Chondrocyte (in vitro differentiated cells): ENCODE measurements at regions not wholly inside any gene's neighbourhood (a gene's known extent, or its start where the extent isn't known, plus 50 kb on each side); places are given as distances from the start of the nearest gene placed in this dataset.

Source experiments
- DNase-seq: peaks from one replicate; pipeline ENCODE4 v3.0.0; 2021; ENCODE audit warnings: mixed read lengths, low spot score
- H3K27ac Mint-ChIP-seq: one replicate; pipeline ENCODE4 v1.8.0; 2021; ENCODE audit warnings: mild to moderate bottlenecking, moderate library complexity, mixed read lengths; ENCODE audit not compliant: unreplicated experiment
- H3K27me3 Mint-ChIP-seq: 2 replicates; pipeline ENCODE4 v1.8.0; 2021; ENCODE audit warnings: low read depth, mixed read lengths
- H3K36me3 Mint-ChIP-seq: 2 replicates; pipeline ENCODE4 v1.8.0; 2021; ENCODE audit warnings: low read depth, mixed read lengths
- H3K4me1 Mint-ChIP-seq: 2 replicates; pipeline ENCODE4 v1.8.0; 2021; ENCODE audit warnings: low read depth, mild to moderate bottlenecking, mixed read lengths
- H3K4me3 Mint-ChIP-seq: one replicate; pipeline ENCODE4 v1.8.0; 2021; ENCODE audit warnings: mild to moderate bottlenecking, moderate library complexity, mixed read lengths; ENCODE audit not compliant: unreplicated experiment
- H3K9me3 Mint-ChIP-seq: 2 replicates; pipeline ENCODE4 v1.8.0; 2021; ENCODE audit warnings: low read depth, mixed read lengths
- CTCF ChIP-seq: fragments of 200-600 bp; sonication (generic); IDR thresholded peaks from 2 replicates; pipeline ENCODE4 v1.5.0; 2021; ENCODE audit warnings: antibody characterized with exemption, mild to moderate bottlenecking, moderate library complexity

DNA sequence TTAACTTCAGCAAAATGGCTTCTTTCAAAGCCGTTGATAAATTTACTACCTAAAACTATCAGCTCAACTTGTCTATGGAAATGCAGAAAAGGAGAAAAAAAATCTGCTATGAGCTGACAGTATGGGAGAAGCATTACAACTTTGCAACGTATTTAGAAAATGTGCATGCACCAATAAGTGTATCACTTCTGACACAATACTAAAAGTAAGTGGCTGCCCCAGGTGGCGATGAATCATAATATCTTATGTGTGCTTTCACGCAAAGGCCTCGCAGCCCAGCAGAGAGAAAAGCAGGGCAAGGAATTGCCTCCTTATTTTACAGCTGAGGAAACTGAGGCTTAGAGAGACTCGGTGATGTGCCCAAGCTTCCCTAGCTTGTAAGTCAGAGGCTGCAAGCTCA lies 101.8 kb downstream of the SALL1 start:
- Mint-ChIP-seq H3K9me3 (peaks cover 3% of the 10 kb centered on the region), H3K27ac (no peak overlapping the region), H3K27me3 (peaks cover 3% of the 10 kb centered on the region), H3K4me3 (no peak overlapping the region), H3K36me3 (no peaks in the 10 kb centered on the region), H3K4me1 (no peaks in the 10 kb centered on the region)
- TF ChIP-seq CTCF = no peak
- DNase-seq = no peak

DNA sequence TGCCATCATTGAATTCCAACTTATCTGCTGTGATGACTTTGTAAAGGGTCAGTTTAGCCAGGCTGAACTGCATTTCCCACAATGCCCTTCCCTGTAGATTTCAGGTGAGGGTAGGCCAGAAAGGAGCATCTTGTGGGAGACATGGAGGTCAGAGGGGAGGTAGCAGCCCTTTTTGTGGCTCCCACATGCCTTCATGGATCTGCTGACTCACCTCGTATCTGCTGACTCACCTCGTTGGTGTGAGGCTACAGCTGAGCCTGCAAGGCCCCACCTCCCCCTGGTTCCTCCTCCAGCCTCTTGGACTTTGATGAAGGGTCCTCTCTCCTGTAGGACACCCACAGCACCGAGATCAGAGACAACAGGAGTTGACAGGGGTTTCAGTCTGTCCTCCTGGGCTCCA lies 102.5 kb downstream of the SALL1 start:
- TF ChIP-seq CTCF = no peak
- Mint-ChIP-seq H3K27ac (no peak overlapping the region), H3K9me3 (no peaks in the 10 kb centered on the region), H3K27me3 (peaks cover 6% of the 10 kb centered on the region), H3K36me3 (no peaks in the 10 kb centered on the region), H3K4me3 (no peak overlapping the region), H3K4me1 (no peaks in the 10 kb centered on the region)
- DNase-seq = no peak

DNA sequence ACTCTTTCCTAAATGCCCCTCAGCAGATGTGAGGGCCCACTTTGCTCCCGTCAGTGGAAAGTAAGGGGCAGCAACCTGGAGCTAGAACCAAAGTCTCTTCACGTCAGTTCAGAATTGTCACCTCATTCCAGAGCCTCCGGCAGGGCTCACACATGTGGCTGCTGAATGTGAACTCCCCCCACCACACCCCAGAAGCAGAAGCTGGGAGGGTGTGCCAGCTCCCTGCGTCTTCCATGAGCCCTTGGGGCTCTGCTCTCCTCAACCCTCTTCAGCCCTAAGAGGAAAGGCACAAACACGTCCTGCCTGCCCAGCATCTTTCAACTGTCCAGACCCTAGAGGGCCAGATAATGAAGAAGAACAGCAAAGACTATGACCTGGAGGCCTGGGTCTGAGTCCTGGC lies 105.3 kb downstream of the SALL1 start:
- Mint-ChIP-seq H3K4me1 (no peaks in the 10 kb centered on the region), H3K36me3 (no peaks in the 10 kb centered on the region)

GRCh38 chr16:51045186-51045585 lies 105.9 kb downstream of the SALL1 start:
- peaks cover 6% of the 10 kb centered on the region for H3K27me3 Mint-ChIP-seq
- TF ChIP-seq CTCF = no peak
- H3K27ac Mint-ChIP-seq = no peak overlapping the region

More for the DNA sequence above, 105.3 kb downstream of the SALL1 start:
- TF ChIP-seq CTCF = no peak
- DNase-seq = no peak
- H3K27ac Mint-ChIP-seq = no peak overlapping the region
- H3K27me3 Mint-ChIP-seq = peaks cover 6% of the 10 kb centered on the region
- H3K9me3 Mint-ChIP-seq = no peaks in the 10 kb centered on the region
- H3K4me3 Mint-ChIP-seq = no peak overlapping the region

GRCh38 chr16:51041546-51041945 lies 109.5 kb downstream of the SALL1 start:
- H3K4me3 Mint-ChIP-seq = no peak overlapping the region
- no peak for DNase-seq
- no peaks in the 10 kb centered on the region for H3K9me3 Mint-ChIP-seq
- H3K36me3 Mint-ChIP-seq = no peaks in the 10 kb centered on the region
- TF ChIP-seq CTCF = no peak
- no peak overlapping the region for H3K27ac Mint-ChIP-seq
- no peaks in the 10 kb centered on the region for H3K4me1 Mint-ChIP-seq
- peaks cover 3% of the 10 kb centered on the region for H3K27me3 Mint-ChIP-seq

More at GRCh38 chr16:51045186-51045585, 105.9 kb downstream of the SALL1 start:
- H3K4me1 Mint-ChIP-seq = no peaks in the 10 kb centered on the region
- H3K36me3 Mint-ChIP-seq = no peaks in the 10 kb centered on the region
- no peak for DNase-seq
- H3K9me3 Mint-ChIP-seq = no peaks in the 10 kb centered on the region
- H3K4me3 Mint-ChIP-seq = no peak overlapping the region
